Activated B cell treated with CpG ODN at 0.5 μM for 24 hours (primary cell): ENCODE measurements at regions not wholly inside any gene's neighbourhood (a gene's known extent, or its start where the extent isn't known, plus 50 kb on each side); places are given as distances from the start of the nearest gene placed in this dataset.

ENCODE experiments used
- ATAC-seq: fragments of 200-7000 bp; cut with Tn5 transposase; one replicate; pipeline ENCODE4 v1.10.0; 2021; ENCODE audit warnings: low read depth, mild to moderate bottlenecking, moderate library complexity
- CTCF ChIA-PET: fragments of 350-600 bp; sonication (Branson Sonifier 250); formaldehyde crosslinking; loops from one replicate; lab custom pipeline; 2021; ENCODE audit warnings: antibody characterized with exemption; lab: Charles Lee
- POLR2A ChIA-PET: fragments of 350-600 bp; sonication (Branson Sonifier 250); formaldehyde crosslinking; loops from one replicate; lab custom pipeline; 2021; ENCODE audit warnings: antibody characterized with exemption; lab: Charles Lee
- DNase-seq: peaks from one replicate; pipeline ENCODE4 v3.0.0; 2022
- H3K27ac Mint-ChIP-seq: one replicate; pipeline ENCODE4 v1.8.0; 2020; ENCODE audit warnings: mixed read lengths
- H3K27me3 Mint-ChIP-seq: one replicate; pipeline ENCODE4 v1.8.0; 2021; ENCODE audit warnings: mixed read lengths
- H3K36me3 Mint-ChIP-seq: one replicate; pipeline ENCODE4 v1.8.0; 2021; ENCODE audit warnings: low read depth, mixed read lengths
- H3K4me1 Mint-ChIP-seq: one replicate; pipeline ENCODE4 v1.8.0; 2021; ENCODE audit warnings: mixed read lengths
- H3K4me3 Mint-ChIP-seq: one replicate; pipeline ENCODE4 v1.8.0; 2020; ENCODE audit warnings: mild to moderate bottlenecking, mixed read lengths
- H3K9me3 Mint-ChIP-seq: one replicate; pipeline ENCODE4 v1.8.0; 2020; ENCODE audit warnings: mixed read lengths
- intact Hi-C: fragments of 100-400 bp; cut with micrococcal nuclease; formaldehyde crosslinking; loops from one replicate; pipeline ENCODE4 v1.15.1; 2024
- TF ChIP-seq, protein P1 (sequence below): fragments of 200-600 bp; IDR thresholded peaks from one replicate; pipeline ENCODE4 v1.8.0; 2022; ENCODE audit warnings: antibody characterized with exemption, mild to moderate bottlenecking

DNA sequence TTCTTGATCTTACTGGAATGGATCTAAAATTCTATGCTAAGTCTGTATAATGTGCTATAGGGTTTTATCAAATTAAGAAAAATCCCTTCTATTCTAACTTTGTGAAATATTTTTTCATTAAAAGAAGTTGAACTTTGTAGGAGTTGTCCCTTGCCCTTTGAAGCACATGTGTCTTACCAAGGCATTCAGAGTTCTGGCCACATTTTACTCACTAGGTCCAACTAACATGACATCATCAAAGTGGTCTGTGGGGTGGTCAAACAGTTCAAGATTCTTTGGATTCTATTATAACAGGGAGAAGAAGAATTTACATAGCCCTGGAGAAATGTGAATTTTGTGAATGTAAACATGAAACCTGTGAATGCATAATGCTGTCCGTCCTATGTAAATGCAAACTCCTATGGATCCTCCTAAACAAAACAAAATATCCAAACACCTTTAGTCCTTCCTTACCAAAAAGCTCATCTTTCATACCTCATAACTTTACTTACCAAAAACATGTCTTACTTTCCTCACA, 88.7 kb downstream of the EBNA1BP2 start:
- no peak for DNase-seq
- H3K4me3 Mint-ChIP-seq = no peak overlapping the region
- peaks cover 17% of the 10 kb centered on the region for H3K27me3 Mint-ChIP-seq
- intact Hi-C loops = no loop called here
- no peaks in the 10 kb centered on the region for H3K9me3 Mint-ChIP-seq
- no peaks in the 10 kb centered on the region for H3K4me1 Mint-ChIP-seq
- no peak for ATAC-seq
- no peak overlapping the region for H3K27ac Mint-ChIP-seq
- no peaks in the 10 kb centered on the region for H3K36me3 Mint-ChIP-seq
- ChIA-PET CTCF (interaction anchor here (2.5 kb wide), 1 partner anchor 10 kb away, joined by 13 read pairs; no protein-coding TSS in a partner anchor), POLR2A (no interaction called here)
- TF ChIP-seq, protein P1, sequence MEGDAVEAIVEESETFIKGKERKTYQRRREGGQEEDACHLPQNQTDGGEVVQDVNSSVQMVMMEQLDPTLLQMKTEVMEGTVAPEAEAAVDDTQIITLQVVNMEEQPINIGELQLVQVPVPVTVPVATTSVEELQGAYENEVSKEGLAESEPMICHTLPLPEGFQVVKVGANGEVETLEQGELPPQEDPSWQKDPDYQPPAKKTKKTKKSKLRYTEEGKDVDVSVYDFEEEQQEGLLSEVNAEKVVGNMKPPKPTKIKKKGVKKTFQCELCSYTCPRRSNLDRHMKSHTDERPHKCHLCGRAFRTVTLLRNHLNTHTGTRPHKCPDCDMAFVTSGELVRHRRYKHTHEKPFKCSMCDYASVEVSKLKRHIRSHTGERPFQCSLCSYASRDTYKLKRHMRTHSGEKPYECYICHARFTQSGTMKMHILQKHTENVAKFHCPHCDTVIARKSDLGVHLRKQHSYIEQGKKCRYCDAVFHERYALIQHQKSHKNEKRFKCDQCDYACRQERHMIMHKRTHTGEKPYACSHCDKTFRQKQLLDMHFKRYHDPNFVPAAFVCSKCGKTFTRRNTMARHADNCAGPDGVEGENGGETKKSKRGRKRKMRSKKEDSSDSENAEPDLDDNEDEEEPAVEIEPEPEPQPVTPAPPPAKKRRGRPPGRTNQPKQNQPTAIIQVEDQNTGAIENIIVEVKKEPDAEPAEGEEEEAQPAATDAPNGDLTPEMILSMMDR = no peak

DNA sequence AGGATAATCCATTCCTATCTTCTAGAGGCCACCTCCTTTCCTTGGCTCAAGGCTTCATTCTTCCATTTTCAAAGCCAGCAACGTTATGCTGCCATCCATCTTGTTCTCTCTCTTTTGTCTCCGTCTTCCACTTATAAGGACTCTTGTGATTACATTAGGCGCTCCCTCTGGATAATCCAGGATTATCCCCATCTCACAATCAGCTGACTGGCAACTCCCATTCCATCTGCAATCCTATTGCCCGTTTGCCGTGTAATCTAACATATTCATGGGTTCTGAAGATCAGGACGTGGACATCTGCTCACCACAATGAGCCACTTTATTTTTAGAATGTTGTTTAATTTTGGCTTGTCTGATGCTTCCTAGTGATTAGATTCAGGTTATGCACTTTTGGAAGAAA, 89.3 kb downstream of the EBNA1BP2 start:
- no peaks in the 10 kb centered on the region for H3K9me3 Mint-ChIP-seq
- DNase-seq (no peak), ATAC-seq (no peak)
- TF ChIP-seq, protein P1 = no peak
- no peaks in the 10 kb centered on the region for H3K36me3 Mint-ChIP-seq
- intact Hi-C loops = no loop called here
- ChIA-PET POLR2A (no interaction called here), CTCF (no interaction called here)
- peaks cover 11% of the 10 kb centered on the region for H3K27me3 Mint-ChIP-seq
- no peak overlapping the region for H3K27ac Mint-ChIP-seq
- H3K4me3 Mint-ChIP-seq = no peak overlapping the region
- no peaks in the 10 kb centered on the region for H3K4me1 Mint-ChIP-seq

DNA sequence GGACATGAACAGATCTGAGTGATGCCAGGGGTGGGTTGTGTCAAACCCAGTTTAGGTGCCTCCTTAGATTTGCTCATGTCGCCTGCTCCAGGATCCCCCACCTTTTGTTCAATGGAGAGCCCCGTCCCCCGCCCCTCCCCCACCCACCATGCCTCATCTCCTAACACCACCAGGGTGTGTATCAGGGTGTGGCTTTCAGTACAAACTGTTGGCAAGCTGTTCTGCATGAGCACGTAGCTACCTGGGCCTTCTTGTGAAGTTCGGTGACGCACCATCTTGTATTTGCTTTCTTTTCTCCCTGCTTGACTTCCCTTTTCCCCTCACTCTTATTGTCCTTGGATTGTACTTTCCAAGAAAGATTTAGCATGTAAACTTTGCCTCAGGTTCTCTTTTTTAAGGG, 94.8 kb downstream of the EBNA1BP2 start:
- no peak overlapping the region for H3K4me3 Mint-ChIP-seq
- DNase-seq = no peak
- no peaks in the 10 kb centered on the region for H3K9me3 Mint-ChIP-seq
- H3K27ac Mint-ChIP-seq = no peak overlapping the region
- H3K27me3 Mint-ChIP-seq = no peaks in the 10 kb centered on the region
- H3K4me1 Mint-ChIP-seq = peaks cover 12% of the 10 kb centered on the region
- TF ChIP-seq, protein P1 = no peak
- no peak for ATAC-seq
- intact Hi-C loops = loop anchor here (5.0 kb wide), 1 partner anchor 335 kb away; no protein-coding TSS in a partner anchor
- CTCF ChIA-PET = interaction anchor here (1.3 to 11.3 kb wide), 3 partner anchors 163 to 335 kb away, joined by 3 to 523 read pairs (median 4); no protein-coding TSS in a partner anchor
- POLR2A ChIA-PET = interaction anchor here (0.7 to 1.8 kb wide), 2 partner anchors 155 to 164 kb away, joined by 3 to 5 read pairs; no protein-coding TSS in a partner anchor
- H3K36me3 Mint-ChIP-seq = no peaks in the 10 kb centered on the region

DNA sequence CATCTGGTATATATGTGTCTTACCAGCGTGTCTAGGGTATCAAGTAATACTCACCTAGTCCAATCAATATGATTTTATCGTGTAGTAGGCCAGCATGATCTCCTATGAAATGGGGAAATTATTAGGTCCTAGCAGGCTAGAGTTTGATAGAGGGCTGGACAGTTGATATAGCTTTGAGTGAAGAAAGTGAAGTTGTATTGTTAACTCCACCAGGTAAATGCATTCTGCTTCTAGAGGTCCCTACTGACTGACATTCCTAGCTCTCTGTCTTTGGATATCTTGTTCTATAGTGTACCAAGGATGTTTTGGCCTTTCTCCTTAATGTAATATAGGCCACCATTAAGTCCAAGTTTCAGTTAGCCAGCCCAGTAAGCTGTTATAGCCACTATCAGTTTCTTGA, 97.4 kb downstream of the EBNA1BP2 start:
- no peak for ATAC-seq
- H3K4me1 Mint-ChIP-seq = peaks cover 25% of the 10 kb centered on the region
- H3K4me3 Mint-ChIP-seq = no peak overlapping the region
- TF ChIP-seq, protein P1 = no peak
- intact Hi-C loops = loop anchor here (5.0 kb wide), 1 partner anchor 338 kb away; no protein-coding TSS in a partner anchor
- POLR2A ChIA-PET = interaction anchor here (2.8 to 4.5 kb wide), 3 partner anchors 142 to 162 kb away, joined by 22 to 98 read pairs (median 50); no protein-coding TSS in a partner anchor
- no peak for DNase-seq
- H3K27ac Mint-ChIP-seq = no peak overlapping the region
- no peaks in the 10 kb centered on the region for H3K27me3 Mint-ChIP-seq
- no peaks in the 10 kb centered on the region for H3K9me3 Mint-ChIP-seq
- H3K36me3 Mint-ChIP-seq = no peaks in the 10 kb centered on the region
- CTCF ChIA-PET = interaction anchor here (1.1 to 11.3 kb wide), 10 partner anchors 24 to 340 kb away, joined by 3 to 523 read pairs (median 16); partner anchors contain the start of gene ZNF691

DNA sequence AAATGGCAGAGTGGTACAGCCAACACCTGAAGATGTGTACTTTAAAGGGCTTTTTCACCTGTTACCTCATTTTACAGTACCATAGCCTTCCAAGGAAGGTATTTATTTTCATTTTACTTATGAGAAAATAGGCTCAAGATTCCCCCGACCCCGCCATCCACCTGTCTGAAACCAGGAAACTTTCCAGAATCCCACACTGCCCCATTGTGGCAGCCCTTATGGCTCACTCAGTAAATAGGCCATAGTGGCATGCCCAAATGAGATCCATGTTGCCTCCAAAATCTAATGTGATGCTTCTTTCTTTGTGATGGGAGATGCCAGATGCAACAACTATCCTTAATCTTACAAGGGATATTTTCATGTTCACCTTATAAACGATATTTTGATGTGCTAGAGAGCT, 97.8 kb downstream of the EBNA1BP2 start:
- DNase-seq (no peak), ATAC-seq (no peak)
- Mint-ChIP-seq H3K27ac (no peak overlapping the region), H3K4me1 (peaks cover 29% of the 10 kb centered on the region), H3K4me3 (no peak overlapping the region), H3K27me3 (no peaks in the 10 kb centered on the region), H3K36me3 (no peaks in the 10 kb centered on the region), H3K9me3 (no peaks in the 10 kb centered on the region)
- ChIA-PET CTCF (interaction anchor here (0.6 to 11.3 kb wide), 49 partner anchors 10 to 496 kb away, joined by 3 to 523 read pairs (median 5); partner anchors contain the start of genes C1orf50, ERMAP, P3H1 and SVBP), POLR2A (interaction anchor here (1.1 to 4.5 kb wide), 12 partner anchors 115 to 307 kb away, joined by 4 to 98 read pairs (median 10); partner anchors contain the start of genes C1orf50, P3H1, SLC2A1 and ZNF691)
- TF ChIP-seq, protein P1 = no peak
- intact Hi-C loops = no loop called here
